PFSK-1 (cell line): ENCODE measurements at regions not wholly inside any gene's neighbourhood (a gene's known extent, or its start where the extent isn't known, plus 50 kb on each side); places are given as distances from the start of the nearest gene placed in this dataset.

Source experiments
- FOXP2 ChIP-seq: optimal IDR thresholded peaks from 2 replicates; pipeline ENCODE3; 2011; ENCODE audit warnings: borderline replicate concordance, control low read depth, inconsistent platforms; ENCODE audit not compliant: insufficient read depth; ENCODE audit errors: extremely low read length, extremely low read depth
- POLR2AphosphoS5 ChIP-seq: IDR thresholded peaks from 2 replicates; pipeline ENCODE4 v1.6.1; 2012; ENCODE audit warnings: low read depth, mild to moderate bottlenecking, control low read depth, low read length, moderate library complexity
- SIN3A ChIP-seq: IDR thresholded peaks from 2 replicates; pipeline ENCODE4 v1.6.1; 2012; ENCODE audit warnings: mild to moderate bottlenecking, low read length, moderate library complexity, borderline replicate concordance; ENCODE audit not compliant: insufficient read depth
- TAF1 ChIP-seq: IDR thresholded peaks from 2 replicates; pipeline ENCODE4 v1.6.1; 2012; ENCODE audit warnings: low read length, control low read depth, borderline replicate concordance; ENCODE audit not compliant: insufficient read depth
- TF ChIP-seq, protein P1 (sequence below), 2 experiments: IDR thresholded peaks; 2 replicates each; pipeline versions ENCODE4 v1.6.1 to v1.8.0; 2011 to 2012; ENCODE audit warnings: low read depth in 2 of 2, low read length in 2 of 2, control low read depth in 1 of 2, inconsistent platforms in 1 of 2, mild to moderate bottlenecking in 1 of 2, moderate library complexity in 1 of 2; ENCODE audit not compliant: insufficient read depth in 1 of 2

DNA sequence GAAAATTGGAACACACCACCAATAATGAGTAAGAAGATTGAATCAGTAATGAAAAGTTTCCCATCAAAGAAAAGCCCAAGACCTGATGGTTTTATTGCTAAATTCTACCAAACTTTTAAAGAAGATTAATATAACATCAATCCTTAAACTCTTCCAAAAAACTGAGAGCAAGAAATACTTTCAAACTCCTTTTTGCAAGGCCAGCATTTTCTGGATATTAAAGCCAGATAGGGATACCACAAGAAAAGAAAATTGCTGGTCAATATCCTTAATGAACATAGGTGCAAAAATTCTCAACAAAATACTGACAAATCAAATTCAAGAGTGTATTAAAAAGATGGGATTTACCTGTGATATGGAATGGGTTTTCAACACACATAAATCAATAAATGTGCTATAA lies 484.6 kb downstream of the ANKRD50 start:
- TF ChIP-seq FOXP2: no peak
- no peak for TF ChIP-seq POLR2AphosphoS5
- no peak for TF ChIP-seq SIN3A
- TF ChIP-seq, protein P1, sequence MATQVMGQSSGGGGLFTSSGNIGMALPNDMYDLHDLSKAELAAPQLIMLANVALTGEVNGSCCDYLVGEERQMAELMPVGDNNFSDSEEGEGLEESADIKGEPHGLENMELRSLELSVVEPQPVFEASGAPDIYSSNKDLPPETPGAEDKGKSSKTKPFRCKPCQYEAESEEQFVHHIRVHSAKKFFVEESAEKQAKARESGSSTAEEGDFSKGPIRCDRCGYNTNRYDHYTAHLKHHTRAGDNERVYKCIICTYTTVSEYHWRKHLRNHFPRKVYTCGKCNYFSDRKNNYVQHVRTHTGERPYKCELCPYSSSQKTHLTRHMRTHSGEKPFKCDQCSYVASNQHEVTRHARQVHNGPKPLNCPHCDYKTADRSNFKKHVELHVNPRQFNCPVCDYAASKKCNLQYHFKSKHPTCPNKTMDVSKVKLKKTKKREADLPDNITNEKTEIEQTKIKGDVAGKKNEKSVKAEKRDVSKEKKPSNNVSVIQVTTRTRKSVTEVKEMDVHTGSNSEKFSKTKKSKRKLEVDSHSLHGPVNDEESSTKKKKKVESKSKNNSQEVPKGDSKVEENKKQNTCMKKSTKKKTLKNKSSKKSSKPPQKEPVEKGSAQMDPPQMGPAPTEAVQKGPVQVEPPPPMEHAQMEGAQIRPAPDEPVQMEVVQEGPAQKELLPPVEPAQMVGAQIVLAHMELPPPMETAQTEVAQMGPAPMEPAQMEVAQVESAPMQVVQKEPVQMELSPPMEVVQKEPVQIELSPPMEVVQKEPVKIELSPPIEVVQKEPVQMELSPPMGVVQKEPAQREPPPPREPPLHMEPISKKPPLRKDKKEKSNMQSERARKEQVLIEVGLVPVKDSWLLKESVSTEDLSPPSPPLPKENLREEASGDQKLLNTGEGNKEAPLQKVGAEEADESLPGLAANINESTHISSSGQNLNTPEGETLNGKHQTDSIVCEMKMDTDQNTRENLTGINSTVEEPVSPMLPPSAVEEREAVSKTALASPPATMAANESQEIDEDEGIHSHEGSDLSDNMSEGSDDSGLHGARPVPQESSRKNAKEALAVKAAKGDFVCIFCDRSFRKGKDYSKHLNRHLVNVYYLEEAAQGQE (IDR thresholded peaks at IDR 0.05; ENCODE audit: insufficient read depth in 1 of 2, low read depth in 2 of 2, low read length in 2 of 2): no peak
- no peak for TF ChIP-seq TAF1

DNA sequence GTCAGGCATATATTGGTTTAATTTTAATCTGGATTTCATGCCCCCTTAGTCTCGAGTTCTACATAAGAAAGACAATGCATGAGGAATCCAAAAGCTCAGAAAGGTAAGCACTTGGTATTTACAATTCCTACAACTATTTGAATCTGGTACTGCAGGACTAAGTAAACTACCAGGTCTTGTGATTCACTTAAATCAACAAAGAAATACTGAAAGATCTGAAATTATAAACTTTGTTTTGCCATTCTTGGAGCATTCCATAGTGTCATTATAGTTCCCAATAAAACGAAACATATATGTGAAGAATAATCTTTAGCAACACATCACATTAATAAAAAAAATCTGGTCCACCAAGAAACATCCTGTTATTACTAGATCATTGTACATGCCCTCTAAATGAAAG lies 482.3 kb downstream of the ANKRD50 start:
- TF ChIP-seq, protein P1 (IDR thresholded peaks at IDR 0.05; ENCODE audit: insufficient read depth in 1 of 2, low read depth in 2 of 2, low read length in 2 of 2): no peak
- TF ChIP-seq POLR2AphosphoS5: no peak
- TF ChIP-seq SIN3A: no peak
- TF ChIP-seq TAF1: no peak
- no peak for TF ChIP-seq FOXP2

DNA sequence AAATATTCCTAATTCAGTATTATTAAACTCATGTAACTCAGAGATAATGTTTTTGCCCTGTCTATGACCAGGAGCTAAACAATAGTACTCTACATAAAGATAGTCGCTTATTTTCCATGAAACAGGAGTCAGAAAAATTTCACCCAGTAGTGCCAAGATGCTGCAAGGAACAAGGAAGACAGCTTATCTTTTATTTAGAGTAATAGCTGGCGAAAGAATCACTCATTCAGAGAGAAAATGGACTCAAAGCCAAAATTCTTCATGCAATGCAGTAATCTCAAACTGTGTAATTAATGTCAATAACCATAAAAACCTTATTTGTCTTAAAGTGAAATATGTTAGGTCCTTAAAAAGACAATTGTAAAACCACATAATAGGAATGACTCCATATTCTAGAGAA lies 477.8 kb downstream of the ANKRD50 start:
- TF ChIP-seq, protein P1 (IDR thresholded peaks at IDR 0.05; ENCODE audit: insufficient read depth in 1 of 2, low read depth in 2 of 2, low read length in 2 of 2): no peak
- TF ChIP-seq TAF1: no peak
- TF ChIP-seq SIN3A: no peak
- TF ChIP-seq POLR2AphosphoS5: no peak

DNA sequence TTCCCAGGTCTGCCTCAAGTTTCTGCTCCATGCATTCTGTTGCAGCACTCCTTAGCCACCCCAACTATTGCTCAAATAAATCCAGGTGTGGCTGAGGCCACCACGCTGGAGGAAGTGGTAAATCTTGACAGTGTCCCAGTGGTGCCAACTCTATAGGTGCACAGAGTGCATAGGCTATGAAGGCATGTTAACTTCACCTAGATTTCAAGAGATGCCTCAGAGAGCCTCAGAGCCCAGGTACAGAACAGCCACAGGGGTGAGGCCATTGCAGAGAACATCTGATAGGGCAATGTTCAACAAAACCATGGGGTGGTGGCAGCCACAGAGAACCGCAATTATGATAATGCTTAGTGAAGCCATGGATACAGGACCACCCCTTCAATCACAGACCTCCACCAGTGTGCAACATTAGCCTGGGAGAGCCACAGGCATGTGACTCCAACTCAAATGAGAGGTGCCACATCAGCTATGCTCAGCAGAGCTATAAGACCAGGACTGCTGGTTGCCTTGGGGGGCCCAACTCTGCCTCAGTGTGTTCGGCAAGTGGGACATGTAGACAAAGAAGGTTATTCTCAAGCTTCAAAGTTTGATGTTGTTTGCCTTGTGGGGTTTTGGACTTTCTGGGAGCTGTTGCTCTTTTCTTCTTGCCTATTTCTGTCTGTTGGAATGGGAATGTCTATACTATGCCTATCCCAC lies 468.7 kb downstream of the ANKRD50 start:
- TF ChIP-seq POLR2AphosphoS5 (no peak), FOXP2 (no peak), TAF1 (no peak), SIN3A (no peak)
- TF ChIP-seq, protein P1 (IDR thresholded peaks at IDR 0.05; ENCODE audit: insufficient read depth in 1 of 2, low read depth in 2 of 2, low read length in 2 of 2): no peak

DNA sequence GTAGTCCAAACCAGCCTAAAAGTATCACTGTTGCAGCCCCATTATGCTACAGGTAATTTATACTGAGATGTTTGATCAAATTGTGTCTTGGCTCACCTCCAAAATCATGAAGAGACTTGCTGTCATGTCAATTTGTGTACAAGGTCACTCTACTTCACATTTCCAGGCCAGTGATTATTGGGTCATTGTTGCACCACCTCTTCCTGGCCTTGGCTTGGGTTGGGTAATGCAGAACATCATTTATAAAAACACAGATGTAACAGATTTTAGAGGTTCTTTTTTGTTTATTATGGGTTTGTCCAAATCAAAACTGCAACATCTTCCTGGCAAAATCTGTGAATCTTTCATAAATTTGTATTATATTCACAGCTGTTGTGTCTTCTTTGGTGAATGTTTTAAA lies 459.5 kb downstream of the ANKRD50 start:
- TF ChIP-seq FOXP2: no peak
- TF ChIP-seq SIN3A: no peak
- TF ChIP-seq, protein P1 (IDR thresholded peaks at IDR 0.05; ENCODE audit: insufficient read depth in 1 of 2, low read depth in 2 of 2, low read length in 2 of 2): no peak
- no peak for TF ChIP-seq POLR2AphosphoS5
- TF ChIP-seq TAF1: no peak
